GM21360 (cell line): ENCODE measurements at regions not wholly inside any gene's neighbourhood (a gene's known extent, or its start where the extent isn't known, plus 50 kb on each side); places are given as distances from the start of the nearest gene placed in this dataset.

Experiments
- ATAC-seq: cut with Tn5 transposase; IDR thresholded peaks from one replicate; pipeline ENCODE4 v1.9.1; 2021; ENCODE audit warnings: mild to moderate bottlenecking, moderate library complexity; ENCODE audit not compliant: unreplicated experiment

GRCh38 chr2:38174131-38174530 lies 98.2 kb upstream of the CYP1B1 start:
- ATAC-seq: no peak

- ATAC-seq: no peak
These were observed 97.7 kb upstream of the CYP1B1 start for GRCh38 chr2:38173683-38174082.

- ATAC-seq: no peak
These were observed 95.4 kb upstream of the CYP1B1 start for GRCh38 chr2:38171208-38171855.

- ATAC-seq: no peak
These were observed 94.8 kb upstream of the CYP1B1 start for GRCh38 chr2:38170733-38171132.

- ATAC-seq: no peak
These were observed 94.1 kb upstream of the CYP1B1 start for GRCh38 chr2:38170067-38170466.

GRCh38 chr2:38168710-38169480 lies 92.9 kb upstream of the CYP1B1 start:
- no peak for ATAC-seq

- no peak for ATAC-seq
These were observed 92.0 kb upstream of the CYP1B1 start for GRCh38 chr2:38167968-38168350.

GRCh38 chr2:38165698-38166097 lies 89.7 kb upstream of the CYP1B1 start:
- ATAC-seq: no peak

- ATAC-seq: peak; percentile 68
These were observed 88.9 kb upstream of the CYP1B1 start for GRCh38 chr2:38164881-38165280.

GRCh38 chr2:38163579-38163978 lies 87.6 kb upstream of the CYP1B1 start:
- ATAC-seq: no peak

- ATAC-seq: no peak
These were observed 87.1 kb upstream of the CYP1B1 start for GRCh38 chr2:38163006-38163405.

GRCh38 chr2:38160516-38160915 lies 84.6 kb upstream of the CYP1B1 start:
- no peak for ATAC-seq

- ATAC-seq: no peak
These were observed 83.6 kb upstream of the CYP1B1 start for GRCh38 chr2:38159597-38159996.

GRCh38 chr2:38159191-38159590 lies 83.2 kb upstream of the CYP1B1 start:
- ATAC-seq: no peak

- ATAC-seq: no peak
These were observed 82.6 kb upstream of the CYP1B1 start for GRCh38 chr2:38158378-38159118.

GRCh38 chr2:38156436-38156835 lies 80.5 kb upstream of the CYP1B1 start:
- ATAC-seq: no peak

GRCh38 chr2:38155015-38155414 lies 79.1 kb upstream of the CYP1B1 start:
- no peak for ATAC-seq

GRCh38 chr2:38154395-38154794 lies 78.4 kb upstream of the CYP1B1 start:
- ATAC-seq: no peak

- ATAC-seq: no peak
These were observed 77.7 kb upstream of the CYP1B1 start for GRCh38 chr2:38153476-38154135.

- no peak for ATAC-seq
These were observed 77.0 kb upstream of the CYP1B1 start for GRCh38 chr2:38152913-38153312.

- no peak for ATAC-seq
These were observed 76.1 kb upstream of the CYP1B1 start for GRCh38 chr2:38152035-38152434.
